ENCODE measurements at regions not wholly inside any gene's neighbourhood (a gene's known extent, or its start where the extent isn't known, plus 50 kb on each side); places are given as distances from the start of the nearest gene placed in this dataset.

DNA sequence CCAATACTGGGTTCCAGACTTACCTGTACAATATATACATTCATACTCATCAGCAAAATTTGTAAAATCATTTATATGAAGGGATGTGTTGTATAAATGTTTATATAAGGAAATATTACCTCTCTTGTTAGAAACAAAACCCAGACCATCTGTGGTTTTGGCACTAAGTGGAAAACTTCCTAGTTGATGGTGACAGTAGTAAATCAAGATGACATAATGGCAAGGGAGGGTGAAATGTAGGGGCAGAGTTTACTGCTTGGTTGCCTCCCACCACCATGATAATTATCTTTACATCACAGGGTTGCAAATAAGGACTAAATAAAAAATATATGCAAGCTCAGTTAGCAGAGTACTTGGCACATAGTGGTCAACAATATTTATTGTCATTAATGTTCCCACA, 365.3 kb upstream of the TEX13C start:
- Histone ChIP-seq H3K9me2 (replicated peaks; ENCODE audit: low read depth, low read length) (no peaks in the 10 kb centered on the region), H3K27me3 (ENCODE audit: insufficient read depth, low read length, poor library complexity, severe bottlenecking) (no peaks in the 10 kb centered on the region), H4K20me1 (ENCODE audit: insufficient read depth, low read length, poor library complexity, severe bottlenecking) (no peaks in the 10 kb centered on the region), H3K9ac (ENCODE audit: low read depth, low read length, poor library complexity, severe bottlenecking) (no peak overlapping the region), H3K4me1 (ENCODE audit: insufficient read depth, low read length, poor library complexity, severe bottlenecking) (no peaks in the 10 kb centered on the region), H3K36me3 (ENCODE audit: insufficient read depth, low read length) (no peaks in the 10 kb centered on the region), H3F3A (ENCODE audit: low read depth) (no peaks in the 10 kb centered on the region), H2AFZ (ENCODE audit: low read length) (no peak overlapping the region), H3K79me2 (ENCODE audit: insufficient read depth, low read length) (no peaks in the 10 kb centered on the region), H3K4me3 (ENCODE audit: low read length, poor library complexity, severe bottlenecking) (no peak overlapping the region), H3K9me3 (ENCODE audit: insufficient read depth, low read depth, low read length) (no peaks in the 10 kb centered on the region), H3K4me2 (ENCODE audit: low read depth, low read length, poor library complexity, severe bottlenecking) (no peak overlapping the region)
- TF ChIP-seq, protein P1, sequence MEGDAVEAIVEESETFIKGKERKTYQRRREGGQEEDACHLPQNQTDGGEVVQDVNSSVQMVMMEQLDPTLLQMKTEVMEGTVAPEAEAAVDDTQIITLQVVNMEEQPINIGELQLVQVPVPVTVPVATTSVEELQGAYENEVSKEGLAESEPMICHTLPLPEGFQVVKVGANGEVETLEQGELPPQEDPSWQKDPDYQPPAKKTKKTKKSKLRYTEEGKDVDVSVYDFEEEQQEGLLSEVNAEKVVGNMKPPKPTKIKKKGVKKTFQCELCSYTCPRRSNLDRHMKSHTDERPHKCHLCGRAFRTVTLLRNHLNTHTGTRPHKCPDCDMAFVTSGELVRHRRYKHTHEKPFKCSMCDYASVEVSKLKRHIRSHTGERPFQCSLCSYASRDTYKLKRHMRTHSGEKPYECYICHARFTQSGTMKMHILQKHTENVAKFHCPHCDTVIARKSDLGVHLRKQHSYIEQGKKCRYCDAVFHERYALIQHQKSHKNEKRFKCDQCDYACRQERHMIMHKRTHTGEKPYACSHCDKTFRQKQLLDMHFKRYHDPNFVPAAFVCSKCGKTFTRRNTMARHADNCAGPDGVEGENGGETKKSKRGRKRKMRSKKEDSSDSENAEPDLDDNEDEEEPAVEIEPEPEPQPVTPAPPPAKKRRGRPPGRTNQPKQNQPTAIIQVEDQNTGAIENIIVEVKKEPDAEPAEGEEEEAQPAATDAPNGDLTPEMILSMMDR (conservative IDR thresholded peaks at IDR 0.05; ENCODE audit: low read length): no peak
- TF ChIP-seq EZH2phosphoT487 (IDR thresholded peaks at IDR 0.05; ENCODE audit: borderline replicate concordance): no peak

DNA sequence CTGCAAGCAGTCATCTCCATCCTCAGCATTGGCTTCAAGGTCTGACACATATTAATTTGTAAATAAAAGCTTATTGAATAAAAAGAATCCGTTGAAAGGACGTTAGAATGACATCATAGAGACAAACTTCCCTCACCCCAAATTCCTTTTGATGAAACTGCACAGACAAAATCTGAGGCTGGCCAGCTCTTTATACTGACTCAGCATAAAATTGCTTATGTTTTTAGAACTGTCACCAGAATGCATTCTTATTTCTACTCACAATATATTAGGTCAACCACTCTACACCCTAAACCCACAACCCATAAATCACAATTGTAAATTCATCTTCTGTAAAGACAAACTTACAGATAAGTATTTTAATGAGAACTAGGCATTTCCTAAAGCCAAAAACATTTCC, 359.2 kb upstream of the TEX13C start:
- Histone ChIP-seq H3K9ac (ENCODE audit: low read depth, low read length, poor library complexity, severe bottlenecking) (no peak overlapping the region), H3F3A (ENCODE audit: low read depth) (no peaks in the 10 kb centered on the region), H3K27me3 (ENCODE audit: insufficient read depth, low read length, poor library complexity, severe bottlenecking) (no peaks in the 10 kb centered on the region), H3K36me3 (ENCODE audit: insufficient read depth, low read length) (no peaks in the 10 kb centered on the region), H3K4me3 (ENCODE audit: low read length, poor library complexity, severe bottlenecking) (no peak overlapping the region), H3K79me2 (ENCODE audit: insufficient read depth, low read length) (no peaks in the 10 kb centered on the region), H3K4me1 (ENCODE audit: insufficient read depth, low read length, poor library complexity, severe bottlenecking) (no peaks in the 10 kb centered on the region), H3K4me2 (ENCODE audit: low read depth, low read length, poor library complexity, severe bottlenecking) (no peak overlapping the region), H2AFZ (ENCODE audit: low read length) (no peak overlapping the region), H4K20me1 (ENCODE audit: insufficient read depth, low read length, poor library complexity, severe bottlenecking) (no peaks in the 10 kb centered on the region), H3K9me2 (replicated peaks; ENCODE audit: low read depth, low read length) (no peaks in the 10 kb centered on the region), H3K9me3 (ENCODE audit: insufficient read depth, low read depth, low read length) (no peaks in the 10 kb centered on the region)
- TF ChIP-seq, protein P1 (conservative IDR thresholded peaks at IDR 0.05; ENCODE audit: low read length): no peak

DNA sequence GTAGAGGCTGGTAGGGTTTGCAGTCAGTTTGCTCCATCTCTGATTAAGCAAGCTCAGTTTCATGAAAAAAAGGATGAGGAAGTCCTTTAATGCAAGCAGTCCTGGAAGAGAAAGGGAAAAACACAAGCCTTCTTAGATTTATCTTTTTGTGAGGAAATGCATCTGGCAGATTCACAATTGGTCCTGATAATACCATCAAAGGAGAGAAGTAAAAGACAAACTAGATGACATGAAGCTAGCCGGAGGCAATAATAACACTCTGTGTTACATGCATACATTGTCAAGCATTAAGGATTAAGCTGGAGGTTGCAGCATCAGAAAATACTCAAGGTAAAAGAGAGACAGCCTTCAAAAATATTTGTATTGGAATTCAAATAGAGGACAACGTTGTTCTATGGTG, 356.0 kb upstream of the TEX13C start, which contains the start of gene TENM1:
Gene TENM1, minus strand, starts transcription at position 101 of the 400 bp plus-strand sequence.
- H3K9me2 ChIP-seq (replicated peaks; ENCODE audit: low read depth, low read length): no peaks in the 10 kb centered on the region
- no peaks in the 10 kb centered on the region for H3F3A ChIP-seq (ENCODE audit: low read depth)
- no peaks in the 10 kb centered on the region for H3K36me3 ChIP-seq (ENCODE audit: insufficient read depth, low read length)
- H4K20me1 ChIP-seq (ENCODE audit: insufficient read depth, low read length, poor library complexity, severe bottlenecking): no peaks in the 10 kb centered on the region
- no peak within 1 kb of the TSS for H3K4me2 ChIP-seq (ENCODE audit: low read depth, low read length, poor library complexity, severe bottlenecking)
- H3K4me1 ChIP-seq (ENCODE audit: insufficient read depth, low read length, poor library complexity, severe bottlenecking): no peaks in the 10 kb centered on the region
- H3K9me3 ChIP-seq (ENCODE audit: insufficient read depth, low read depth, low read length): no peaks in the 10 kb centered on the region
- no peak within 1 kb of the TSS for H3K4me3 ChIP-seq (ENCODE audit: low read length, poor library complexity, severe bottlenecking)
- H2AFZ ChIP-seq (ENCODE audit: low read length): no peak within 1 kb of the TSS
- no peaks in the 10 kb centered on the region for H3K79me2 ChIP-seq (ENCODE audit: insufficient read depth, low read length)
- no peak within 1 kb of the TSS for H3K9ac ChIP-seq (ENCODE audit: low read depth, low read length, poor library complexity, severe bottlenecking)
- no peak for TF ChIP-seq EZH2phosphoT487 (IDR thresholded peaks at IDR 0.05; ENCODE audit: borderline replicate concordance)
- TF ChIP-seq, protein P1 (conservative IDR thresholded peaks at IDR 0.05; ENCODE audit: low read length): no peak
- no peaks in the 10 kb centered on the region for H3K27me3 ChIP-seq (ENCODE audit: insufficient read depth, low read length, poor library complexity, severe bottlenecking)
